IPS DF 6.9 (cell line): ENCODE measurements at regions not wholly inside any gene's neighbourhood (a gene's known extent, or its start where the extent isn't known, plus 50 kb on each side); places are given as distances from the start of the nearest gene placed in this dataset.

ENCODE experiments used
- DNase-seq: peaks from one replicate; pipeline ENCODE4 v3.0.0-alpha.2; 2013; ENCODE audit warnings: low read depth, low spot score
- H3K27ac ChIP-seq: one replicate; pipeline ENCODE4 v1.5.1; 2013; ENCODE audit warnings: low read length, control low read depth
- H3K27me3 ChIP-seq: 2 replicates; pipeline ENCODE4 v1.6.1; 2013; ENCODE audit warnings: mild to moderate bottlenecking, low read length; ENCODE audit not compliant: control insufficient read depth, insufficient read depth
- H3K36me3 ChIP-seq: 2 replicates; pipeline ENCODE4 v1.6.1; 2013; ENCODE audit warnings: low read length; ENCODE audit not compliant: control insufficient read depth, insufficient read depth
- H3K4me1 ChIP-seq: 2 replicates; pipeline ENCODE4 v1.6.1; 2013; ENCODE audit warnings: low read length; ENCODE audit not compliant: control insufficient read depth, insufficient read depth
- H3K4me3 ChIP-seq: 2 replicates; pipeline ENCODE4 v1.5.1; 2013; ENCODE audit warnings: mild to moderate bottlenecking, low read length
- H3K9me3 ChIP-seq: 2 replicates; pipeline ENCODE4 v1.6.1; 2013; ENCODE audit warnings: low read length, inconsistent platforms; ENCODE audit not compliant: control insufficient read depth, insufficient read depth
- WGBS: extraction: QIAGEN DNeasy Blood & Tissue Kit; methylation state at CpG from one replicate; pipeline ENCODE4 v1.1.7; 2013; ENCODE audit warnings: mixed read lengths, missing lambda C conversion rate; ENCODE audit not compliant: insufficient read length, insufficient coverage; 5-methylcytosine and 5-hydroxymethylcytosine counted together

GRCh38 chr14:106489112-106489881 lies 962.9 kb downstream of the TMEM121 start:
- no CpG with 5 or more reads among the region's 8 CpGs for WGBS
- DNase-seq = no peak
- no peaks in the 10 kb centered on the region for H3K4me1 ChIP-seq
- H3K9me3 ChIP-seq = peaks cover 17% of the 10 kb centered on the region
- H3K4me3 ChIP-seq = no peak overlapping the region
- no peaks in the 10 kb centered on the region for H3K27me3 ChIP-seq
- no peak overlapping the region for H3K27ac ChIP-seq
- no peaks in the 10 kb centered on the region for H3K36me3 ChIP-seq

DNA sequence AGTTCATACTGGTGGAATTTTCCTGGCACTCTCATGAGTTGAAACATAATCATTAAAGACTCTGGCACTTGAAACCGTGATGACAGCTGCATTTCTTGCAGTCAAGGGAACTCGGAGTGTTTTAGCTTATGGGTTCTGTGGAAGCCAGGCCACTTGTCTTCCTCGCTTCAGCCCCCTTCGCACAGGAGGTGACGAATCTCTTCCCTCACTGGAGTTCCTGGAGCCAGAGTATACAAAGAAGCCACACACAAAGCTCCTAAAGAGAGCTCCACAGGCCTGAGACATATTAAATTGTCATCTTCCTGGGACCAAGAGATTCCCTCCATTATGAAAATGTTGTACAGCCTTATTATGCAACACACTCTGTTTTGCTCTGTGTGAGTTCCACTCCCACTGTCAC lies 964.1 kb downstream of the TMEM121 start:
- no CpG with 5 or more reads among the region's 5 CpGs for WGBS
- H3K9me3 ChIP-seq = peaks cover 17% of the 10 kb centered on the region
- H3K36me3 ChIP-seq = no peaks in the 10 kb centered on the region

GRCh38 chr14:106491851-106492250 lies 965.5 kb downstream of the TMEM121 start:
- Histone ChIP-seq H3K4me3 (no peak overlapping the region), H3K4me1 (no peaks in the 10 kb centered on the region), H3K36me3 (no peaks in the 10 kb centered on the region), H3K9me3 (peaks cover 14% of the 10 kb centered on the region), H3K27me3 (no peaks in the 10 kb centered on the region), H3K27ac (no peak overlapping the region)
- no CpG with 5 or more reads among the region's 9 CpGs for WGBS
- DNase-seq = no peak

More for the DNA sequence above, 964.1 kb downstream of the TMEM121 start:
- no peaks in the 10 kb centered on the region for H3K4me1 ChIP-seq
- DNase-seq = no peak
- H3K27me3 ChIP-seq = no peaks in the 10 kb centered on the region
- H3K4me3 ChIP-seq = no peak overlapping the region
- H3K27ac ChIP-seq = no peak overlapping the region

DNA sequence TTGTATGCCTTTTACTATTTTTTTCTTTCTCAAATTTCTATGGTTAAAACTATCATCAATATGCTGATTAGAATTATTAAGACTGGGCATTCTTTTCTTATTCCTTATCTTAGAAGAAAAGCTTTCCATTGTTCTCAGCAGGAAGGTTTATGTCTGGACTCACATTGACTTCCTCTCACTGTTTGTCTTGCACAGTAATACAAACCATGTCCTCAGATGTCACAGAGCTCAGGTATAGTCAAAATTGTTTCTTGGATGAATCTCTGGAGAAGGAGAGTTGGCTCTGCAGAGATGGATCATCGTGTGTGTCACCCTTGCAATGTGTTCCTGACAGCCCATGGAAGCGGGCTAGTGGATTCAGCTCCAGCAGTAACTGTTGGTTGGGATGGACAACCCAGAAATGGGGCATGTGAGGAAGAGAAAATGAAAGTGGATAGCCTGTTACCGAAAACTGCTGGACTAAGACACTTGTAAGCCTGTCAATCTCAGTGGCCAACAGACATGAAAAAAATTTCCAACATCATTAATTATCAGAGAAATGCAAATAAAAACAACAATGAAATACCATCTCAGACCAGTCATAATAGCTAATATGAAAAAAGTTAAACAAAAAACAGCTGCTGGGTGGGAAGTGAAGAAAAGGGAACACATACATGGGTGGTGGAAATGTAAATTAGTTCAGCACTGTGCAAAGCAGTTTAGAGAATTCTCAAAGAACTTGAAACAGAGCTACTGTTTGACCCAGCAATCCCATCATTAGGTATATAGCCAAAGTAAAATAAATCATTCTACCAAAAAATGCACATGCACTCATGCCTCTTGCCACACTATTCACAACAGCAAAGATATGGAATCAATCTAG lies 967.8 kb downstream of the TMEM121 start:
- H3K27me3 ChIP-seq = no peaks in the 10 kb centered on the region
- no peak for DNase-seq
- H3K36me3 ChIP-seq = no peaks in the 10 kb centered on the region
- no peaks in the 10 kb centered on the region for H3K4me1 ChIP-seq
- no peak overlapping the region for H3K4me3 ChIP-seq
- no CpG with 5 or more reads among the region's 3 CpGs for WGBS
- H3K9me3 ChIP-seq = peaks cover 8% of the 10 kb centered on the region
- H3K27ac ChIP-seq = no peak overlapping the region

GRCh38 chr14:106500571-106500970 lies 974.2 kb downstream of the TMEM121 start:
- no CpG with 5 or more reads among the region's 1 CpG for WGBS
- Histone ChIP-seq H3K4me3 (no peak overlapping the region), H3K9me3 (peaks cover 2% of the 10 kb centered on the region), H3K27me3 (no peaks in the 10 kb centered on the region), H3K36me3 (no peaks in the 10 kb centered on the region), H3K27ac (no peak overlapping the region), H3K4me1 (no peaks in the 10 kb centered on the region)
- DNase-seq = no peak

GRCh38 chr14:106501898-106502297 lies 975.5 kb downstream of the TMEM121 start:
- H3K27me3 ChIP-seq = no peaks in the 10 kb centered on the region
- no peak overlapping the region for H3K4me3 ChIP-seq
- no peaks in the 10 kb centered on the region for H3K4me1 ChIP-seq
- H3K36me3 ChIP-seq = no peaks in the 10 kb centered on the region
- H3K27ac ChIP-seq = no peak overlapping the region
- peaks cover 4% of the 10 kb centered on the region for H3K9me3 ChIP-seq
- DNase-seq = no peak

GRCh38 chr14:106505366-106505765 lies 979.0 kb downstream of the TMEM121 start:
- peaks cover 8% of the 10 kb centered on the region for H3K9me3 ChIP-seq
- no peaks in the 10 kb centered on the region for H3K27me3 ChIP-seq
- no peak overlapping the region for H3K27ac ChIP-seq
- H3K4me1 ChIP-seq = no peaks in the 10 kb centered on the region
- DNase-seq = no peak
- no peaks in the 10 kb centered on the region for H3K36me3 ChIP-seq
- H3K4me3 ChIP-seq = no peak overlapping the region
- no CpG with 5 or more reads among the region's 1 CpG for WGBS

DNA sequence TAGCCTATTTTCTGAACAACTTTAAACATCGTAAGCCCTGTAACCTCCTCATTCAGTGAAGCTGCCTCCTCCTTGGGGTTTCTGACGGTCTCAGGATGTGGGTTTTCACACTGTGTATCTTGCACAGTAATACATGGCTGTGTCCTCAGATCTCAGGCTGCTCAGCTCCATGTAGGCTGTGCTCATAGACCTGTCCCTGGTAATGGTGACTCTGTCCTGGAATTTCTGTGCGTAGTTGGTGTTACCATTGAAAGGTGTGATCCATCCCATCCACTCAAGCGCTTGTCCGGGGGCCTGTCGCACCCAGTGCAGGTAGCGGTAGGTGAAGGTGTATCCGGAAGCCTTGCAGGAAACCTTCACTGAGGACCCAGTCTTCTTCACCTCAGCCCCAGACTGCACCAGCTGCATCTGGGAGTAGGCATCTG lies 980.5 kb downstream of the TMEM121 start:
- H3K36me3 ChIP-seq = no peaks in the 10 kb centered on the region
- no peak for DNase-seq
- H3K4me1 ChIP-seq = no peaks in the 10 kb centered on the region
- WGBS = no CpG with 5 or more reads among the region's 8 CpGs
- H3K4me3 ChIP-seq = no peak overlapping the region
- H3K27ac ChIP-seq = no peak overlapping the region
- H3K9me3 ChIP-seq = peaks cover 10% of the 10 kb centered on the region
- no peaks in the 10 kb centered on the region for H3K27me3 ChIP-seq

DNA sequence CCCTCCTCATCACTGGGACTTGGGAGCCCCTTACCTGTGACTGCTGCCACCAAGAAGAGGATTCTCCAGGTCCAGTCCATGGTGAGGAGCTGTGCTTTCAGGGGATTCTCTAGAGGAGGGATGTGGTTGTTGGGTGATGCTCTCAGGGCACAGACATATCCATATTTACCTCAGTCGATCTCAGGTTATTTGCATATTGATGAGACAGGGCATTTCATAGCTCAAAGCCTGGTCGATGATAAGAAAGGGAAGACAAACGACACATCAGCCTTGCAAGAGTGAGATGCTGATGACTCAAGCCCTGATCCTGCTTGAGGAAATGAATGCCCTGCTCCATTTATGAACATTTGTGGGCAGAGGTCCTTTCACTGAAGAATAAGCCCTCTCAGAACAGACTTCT lies 981.0 kb downstream of the TMEM121 start:
- Histone ChIP-seq H3K27ac (no peak overlapping the region), H3K36me3 (no peaks in the 10 kb centered on the region), H3K9me3 (peaks cover 10% of the 10 kb centered on the region), H3K27me3 (no peaks in the 10 kb centered on the region), H3K4me3 (no peak overlapping the region), H3K4me1 (no peaks in the 10 kb centered on the region)
- WGBS = no CpG with 5 or more reads among the region's 3 CpGs
- no peak for DNase-seq

DNA sequence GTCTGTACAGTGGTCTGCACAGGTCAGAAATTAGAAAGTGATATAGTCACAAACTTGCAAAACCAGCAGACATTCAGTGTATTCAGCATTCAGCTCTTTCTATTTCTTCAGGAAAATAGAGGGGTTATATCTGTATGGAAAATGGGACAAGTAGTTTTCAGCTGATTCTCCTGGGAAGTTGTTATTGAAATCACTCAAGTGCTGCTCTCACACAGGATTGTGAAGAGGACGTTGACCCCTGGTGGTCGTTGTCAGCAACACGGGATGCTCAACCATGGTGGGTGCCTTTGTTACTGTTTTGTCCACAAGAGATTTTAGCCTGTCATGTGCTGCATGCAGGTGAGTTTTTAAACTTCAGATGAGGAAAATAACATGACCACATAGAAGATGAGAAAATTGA lies 981.8 kb downstream of the TMEM121 start:
- Histone ChIP-seq H3K27ac (no peak overlapping the region), H3K4me1 (no peaks in the 10 kb centered on the region), H3K4me3 (no peak overlapping the region), H3K27me3 (no peaks in the 10 kb centered on the region), H3K9me3 (peaks cover 12% of the 10 kb centered on the region), H3K36me3 (no peaks in the 10 kb centered on the region)
- no peak for DNase-seq
- no CpG with 5 or more reads among the region's 3 CpGs for WGBS
